AG08395 (cell line): ENCODE measurements at regions not wholly inside any gene's neighbourhood (a gene's known extent, or its start where the extent isn't known, plus 50 kb on each side); places are given as distances from the start of the nearest gene placed in this dataset.

Source experiments
- DNase-seq: peaks from one replicate; pipeline ENCODE4 v3.0.0; 2012; ENCODE audit warnings: mixed read lengths, low spot score

DNA sequence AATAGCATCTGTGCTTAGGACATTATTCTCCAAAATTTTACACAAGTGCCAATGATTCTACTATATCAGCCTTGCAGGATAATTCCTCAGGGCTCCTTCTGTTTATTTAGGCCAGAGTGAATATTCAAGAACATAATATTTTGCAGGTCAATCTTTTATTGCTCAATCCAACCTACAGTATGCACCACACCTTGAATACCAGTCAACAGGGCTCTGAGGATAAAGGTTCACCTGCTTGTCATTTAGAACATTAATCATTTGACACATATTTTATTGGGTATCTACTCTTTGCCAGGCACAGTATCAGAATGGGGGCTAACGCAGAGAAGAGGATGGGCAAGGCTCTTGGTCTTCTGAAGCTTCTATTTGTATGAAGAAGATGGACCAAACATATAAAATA lies 66.2 kb upstream of the SHISA3 start:
- no peak for DNase-seq

DNA sequence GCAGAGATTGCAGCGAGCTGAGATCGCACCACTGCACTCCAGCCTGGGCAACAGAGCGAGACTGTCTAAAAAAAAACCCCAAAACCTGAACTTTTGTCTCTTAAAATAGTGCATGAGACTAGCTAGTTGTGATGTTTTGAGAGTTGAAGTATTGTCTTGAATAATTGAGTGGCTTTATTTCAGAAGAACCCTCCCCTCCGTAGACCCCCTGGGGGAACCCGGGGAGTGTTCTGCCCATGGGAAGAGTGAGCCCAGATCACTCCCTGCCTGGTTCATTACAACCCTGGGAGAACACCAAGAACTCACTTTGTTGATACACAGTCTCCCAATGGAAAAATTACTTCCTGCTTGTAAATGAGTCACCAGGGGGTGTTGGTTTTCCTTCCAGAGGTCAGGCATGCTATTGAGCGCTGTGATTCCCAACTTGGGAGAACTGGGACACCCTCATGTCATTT lies 65.3 kb upstream of the SHISA3 start:
- no peak for DNase-seq

DNA sequence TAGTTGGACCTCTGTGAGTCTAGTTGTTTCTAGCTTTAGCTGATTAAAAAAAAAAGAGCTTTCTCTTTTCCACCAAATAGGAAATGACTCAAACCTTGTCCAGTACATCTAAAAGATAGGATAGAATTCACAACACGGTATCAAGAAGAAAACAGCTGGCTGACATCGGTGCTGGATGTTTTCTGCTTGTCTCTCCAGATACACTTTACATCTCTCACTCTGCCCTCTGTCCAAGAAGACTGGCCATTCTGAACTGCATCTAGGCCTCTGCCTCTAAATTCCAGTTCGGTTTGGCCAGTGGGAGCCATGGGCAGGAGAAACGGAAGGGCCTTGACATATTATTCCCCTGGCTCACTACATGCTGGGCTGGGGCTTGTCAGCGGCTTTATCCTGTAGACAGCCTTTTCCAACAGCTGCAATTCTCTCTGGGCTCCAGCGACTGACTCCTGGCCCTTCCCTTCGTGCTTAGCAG lies 57.3 kb upstream of the SHISA3 start:
- no peak for DNase-seq

DNA sequence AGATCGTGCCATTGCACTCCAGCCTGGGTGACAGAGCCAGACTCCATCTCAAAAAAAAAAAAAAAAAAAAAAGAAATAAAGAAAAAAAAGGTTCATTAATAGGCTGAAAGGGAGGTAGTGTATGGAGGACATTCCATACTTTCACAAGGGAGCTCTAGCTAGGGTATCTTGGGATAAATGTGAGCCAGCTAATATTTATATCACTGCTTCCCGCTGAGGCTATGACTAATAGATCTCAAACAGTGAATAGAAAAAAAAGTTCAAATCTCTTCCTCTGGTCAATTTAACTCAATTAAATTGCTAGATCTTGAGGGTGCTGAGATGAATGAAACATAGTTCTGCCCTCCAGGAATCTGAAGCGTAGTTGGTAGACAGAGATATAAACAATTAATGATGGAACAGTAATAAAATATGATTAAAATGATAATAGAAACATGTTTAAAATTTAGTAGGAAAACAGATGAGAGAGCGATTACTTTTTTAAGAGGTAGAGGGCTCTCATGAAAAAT lies 55.7 kb upstream of the SHISA3 start:
- no peak for DNase-seq

DNA sequence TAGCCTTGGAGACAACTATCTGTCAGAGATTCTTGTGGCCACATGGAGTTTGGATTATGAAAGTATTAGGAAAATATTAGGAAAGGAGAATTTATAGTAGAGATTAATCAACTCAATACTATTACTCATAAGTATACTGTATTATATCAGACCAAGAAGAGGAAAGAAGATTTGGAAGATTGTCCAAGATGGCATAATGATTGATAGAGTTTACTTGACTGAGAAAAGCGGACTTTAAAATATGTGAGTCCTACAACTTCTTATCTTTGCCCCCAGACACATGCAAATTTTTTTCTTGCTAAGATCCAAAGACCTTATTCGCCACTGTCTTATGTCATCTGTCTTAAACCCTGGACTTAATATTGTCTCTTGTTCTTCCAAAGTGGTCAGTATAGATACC lies 54.8 kb upstream of the SHISA3 start:
- no peak for DNase-seq

DNA sequence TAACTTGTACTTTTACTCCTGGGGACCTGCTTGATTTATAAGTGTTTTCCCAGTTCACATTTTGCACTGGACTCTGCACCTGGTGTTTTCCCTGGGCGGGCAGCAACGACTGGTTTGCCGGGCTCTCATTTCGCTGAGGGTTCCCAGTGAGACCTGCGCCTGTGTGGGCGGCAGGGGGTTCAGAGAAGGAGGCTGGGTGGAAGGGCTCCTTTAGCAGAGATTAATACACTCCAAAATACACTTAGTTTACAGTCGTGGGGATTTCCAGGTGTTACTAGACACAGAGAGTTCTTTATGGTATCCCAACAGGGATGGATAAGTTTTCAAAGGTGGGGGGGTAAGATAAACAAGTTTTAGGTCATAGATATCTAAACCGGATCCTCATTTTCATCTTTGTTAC lies 53.0 kb upstream of the SHISA3 start:
- DNase-seq, result no peak

DNA sequence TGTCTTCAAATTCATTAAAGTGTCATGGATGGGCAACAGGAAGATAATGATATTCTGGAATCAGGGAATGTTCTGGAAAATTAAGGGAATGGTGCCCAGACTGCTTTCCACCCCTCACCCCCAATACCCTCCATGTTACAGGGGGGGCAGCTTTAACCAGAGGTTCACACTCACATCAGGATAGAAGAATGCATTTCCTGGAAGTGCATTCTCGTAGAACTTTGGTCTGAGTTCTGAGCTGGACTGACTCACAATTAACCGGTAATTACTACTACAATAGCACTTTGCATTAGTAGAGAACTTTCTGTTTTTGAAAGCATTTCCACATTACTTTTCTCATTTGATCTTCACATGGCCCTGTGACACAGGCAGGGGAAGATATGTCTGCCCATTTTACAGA lies 52.5 kb upstream of the SHISA3 start:
- no peak for DNase-seq

DNA sequence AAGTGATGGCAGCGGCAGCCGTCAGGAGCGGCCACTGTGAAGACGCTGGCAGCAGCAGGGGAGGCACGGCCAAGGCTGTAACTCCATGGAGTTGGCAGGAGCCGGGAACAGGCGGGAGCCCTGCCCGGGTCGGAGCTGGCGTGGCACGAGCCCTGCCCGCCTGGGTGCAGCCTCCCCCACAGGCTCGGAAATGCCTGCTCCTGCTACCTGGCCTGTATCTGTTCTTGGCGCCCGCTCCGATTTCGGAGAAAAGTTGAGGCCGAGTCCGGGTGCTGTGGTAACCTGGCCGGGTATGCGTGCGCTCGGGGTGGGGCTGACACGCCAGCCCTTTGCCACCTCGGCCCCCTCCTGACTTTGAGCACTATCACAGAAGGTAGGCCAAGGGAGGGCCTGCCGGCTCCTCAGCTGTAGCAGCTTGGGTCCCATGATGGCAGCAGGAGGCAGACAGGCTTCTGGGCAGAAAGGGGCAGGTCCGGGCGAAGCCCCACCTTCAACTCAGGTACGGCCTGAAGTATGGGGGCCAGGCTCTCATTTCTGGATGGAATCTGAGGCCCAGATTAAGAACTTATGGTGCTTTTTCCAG lies 51.2 kb upstream of the SHISA3 start:
- no peak for DNase-seq

DNA sequence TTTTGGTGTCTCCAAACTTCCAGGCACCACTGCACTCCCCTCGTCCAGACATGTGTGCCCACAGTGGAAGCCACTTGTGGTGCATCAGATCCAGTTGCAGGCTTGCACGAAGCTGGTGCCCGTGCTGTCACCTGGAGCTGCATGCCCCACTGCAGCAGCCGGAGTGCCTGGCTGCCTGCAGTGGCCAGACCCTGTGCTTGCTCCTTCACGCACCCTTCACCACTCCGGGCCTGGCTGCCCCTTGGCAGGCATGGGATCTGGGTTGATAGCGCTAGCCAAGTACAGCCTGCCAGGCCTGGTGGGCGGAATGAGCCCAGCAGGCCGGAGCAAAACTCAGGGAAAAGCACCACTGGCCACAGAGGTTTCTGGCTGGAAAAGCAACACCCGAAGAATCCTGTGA lies 50.2 kb upstream of the SHISA3 start:
- DNase-seq, result no peak
